ENCODE measurements at regions not wholly inside any gene's neighbourhood (a gene's known extent, or its start where the extent isn't known, plus 50 kb on each side); places are given as distances from the start of the nearest gene placed in this dataset.

GRCh38 chr16:79772784-79773183 lies 172.2 kb upstream of the MAF start:
- TF ChIP-seq POLR2A (IDR thresholded peaks at IDR 0.05; ENCODE audit: low read depth, low read length) (no peak), POLR2AphosphoS5 (IDR thresholded peaks at IDR 0.05; ENCODE audit: low read depth, low read length) (no peak)
